IMR-90 (cell line): ENCODE measurements at regions not wholly inside any gene's neighbourhood (a gene's known extent, or its start where the extent isn't known, plus 50 kb on each side); places are given as distances from the start of the nearest gene placed in this dataset.

Source experiments
- BHLHE40 ChIP-seq: fragments of 150-350 bp; IDR thresholded peaks from 2 replicates; pipeline ENCODE4 v1.6.1; 2016; ENCODE audit warnings: mild to moderate bottlenecking, low read depth, low read length
- CEBPB ChIP-seq: IDR thresholded peaks from 2 replicates; pipeline ENCODE4 v1.6.1; 2012; ENCODE audit warnings: low read depth, low read length, improper control_type of control experiment
- FOS ChIP-seq: fragments of 150-350 bp; IDR thresholded peaks from 2 replicates; pipeline ENCODE4 v1.6.1; 2016; ENCODE audit warnings: low read depth, low read length
- MAFK ChIP-seq: IDR thresholded peaks from 2 replicates; pipeline ENCODE4 v1.6.1; 2012; ENCODE audit warnings: low read depth, low read length, improper control_type of control experiment
- MAZ ChIP-seq: IDR thresholded peaks from 2 replicates; pipeline ENCODE4 v1.6.1; 2012; ENCODE audit warnings: low read depth, mild to moderate bottlenecking, low read length, improper control_type of control experiment, moderate library complexity, borderline replicate concordance
- MXI1 ChIP-seq: IDR thresholded peaks from 2 replicates; pipeline ENCODE4 v1.6.1; 2012; ENCODE audit warnings: low read depth, mild to moderate bottlenecking, low read length, moderate library complexity, borderline replicate concordance
- NFE2L2 ChIP-seq: fragments of 150-350 bp; IDR thresholded peaks from 2 replicates; pipeline ENCODE4 v1.6.1; 2016; ENCODE audit warnings: low read depth, mild to moderate bottlenecking, low read length
- POLR2A ChIP-seq: IDR thresholded peaks from 2 replicates; pipeline ENCODE4 v1.6.1; 2012; ENCODE audit warnings: mild to moderate bottlenecking, low read depth, low read length
- RAD21 ChIP-seq: IDR thresholded peaks from 2 replicates; pipeline ENCODE4 v1.6.1; 2012; ENCODE audit warnings: low read length, improper control_type of control experiment
- RFX5 ChIP-seq: IDR thresholded peaks from 2 replicates; pipeline ENCODE4 v1.8.0; 2012; ENCODE audit warnings: low read depth, mild to moderate bottlenecking, low read length, moderate library complexity
- SMC3 ChIP-seq: fragments of 150-350 bp; IDR thresholded peaks from 2 replicates; pipeline ENCODE4 v1.6.1; 2016; ENCODE audit warnings: low read depth, mild to moderate bottlenecking, antibody characterized with exemption, low read length, moderate library complexity
- TF ChIP-seq, protein P1 (sequence below): conservative IDR thresholded peaks from 2 replicates; pipeline ENCODE4 v1.5.1; 2012; ENCODE audit warnings: mild to moderate bottlenecking, low read depth, low read length, improper control_type of control experiment
- TF ChIP-seq, protein P2 (sequence below): fragments of 150-350 bp; IDR thresholded peaks from 2 replicates; pipeline ENCODE4 v1.6.1; 2016; ENCODE audit warnings: low read depth, mild to moderate bottlenecking, low read length, moderate library complexity, borderline replicate concordance
- TF ChIP-seq, protein P3 (sequence below): fragments of 150-350 bp; IDR thresholded peaks from 2 replicates; pipeline ENCODE4 v1.6.1; 2017; ENCODE audit warnings: mild to moderate bottlenecking, antibody characterized with exemption, low read length, low read depth

DNA sequence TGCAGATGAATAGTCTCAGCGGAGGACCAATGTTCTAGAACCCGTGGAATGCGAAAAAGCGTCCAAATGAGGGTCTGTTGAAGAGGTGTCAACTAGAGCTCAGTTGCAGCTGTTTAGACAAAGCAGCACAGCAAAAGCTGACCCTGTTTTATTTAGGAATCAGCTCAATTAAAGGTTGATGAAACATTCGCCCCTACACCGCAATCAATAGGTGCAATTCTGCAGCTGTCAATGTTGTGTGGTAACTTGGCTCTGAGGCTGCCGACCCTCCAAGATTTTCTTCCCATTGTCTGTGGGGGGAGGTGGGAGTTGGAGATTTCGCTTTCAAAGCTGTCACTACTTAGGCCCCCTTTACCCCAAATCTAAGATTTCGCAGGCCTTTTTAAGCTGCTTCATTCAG lies 330.0 kb downstream of the ETAA1 start:
- TF ChIP-seq, protein P1, sequence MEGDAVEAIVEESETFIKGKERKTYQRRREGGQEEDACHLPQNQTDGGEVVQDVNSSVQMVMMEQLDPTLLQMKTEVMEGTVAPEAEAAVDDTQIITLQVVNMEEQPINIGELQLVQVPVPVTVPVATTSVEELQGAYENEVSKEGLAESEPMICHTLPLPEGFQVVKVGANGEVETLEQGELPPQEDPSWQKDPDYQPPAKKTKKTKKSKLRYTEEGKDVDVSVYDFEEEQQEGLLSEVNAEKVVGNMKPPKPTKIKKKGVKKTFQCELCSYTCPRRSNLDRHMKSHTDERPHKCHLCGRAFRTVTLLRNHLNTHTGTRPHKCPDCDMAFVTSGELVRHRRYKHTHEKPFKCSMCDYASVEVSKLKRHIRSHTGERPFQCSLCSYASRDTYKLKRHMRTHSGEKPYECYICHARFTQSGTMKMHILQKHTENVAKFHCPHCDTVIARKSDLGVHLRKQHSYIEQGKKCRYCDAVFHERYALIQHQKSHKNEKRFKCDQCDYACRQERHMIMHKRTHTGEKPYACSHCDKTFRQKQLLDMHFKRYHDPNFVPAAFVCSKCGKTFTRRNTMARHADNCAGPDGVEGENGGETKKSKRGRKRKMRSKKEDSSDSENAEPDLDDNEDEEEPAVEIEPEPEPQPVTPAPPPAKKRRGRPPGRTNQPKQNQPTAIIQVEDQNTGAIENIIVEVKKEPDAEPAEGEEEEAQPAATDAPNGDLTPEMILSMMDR: no peak
- TF ChIP-seq POLR2A: no peak
- TF ChIP-seq RAD21: no peak
- no peak for TF ChIP-seq CEBPB
- no peak for TF ChIP-seq MAZ
- TF ChIP-seq, protein P2, sequence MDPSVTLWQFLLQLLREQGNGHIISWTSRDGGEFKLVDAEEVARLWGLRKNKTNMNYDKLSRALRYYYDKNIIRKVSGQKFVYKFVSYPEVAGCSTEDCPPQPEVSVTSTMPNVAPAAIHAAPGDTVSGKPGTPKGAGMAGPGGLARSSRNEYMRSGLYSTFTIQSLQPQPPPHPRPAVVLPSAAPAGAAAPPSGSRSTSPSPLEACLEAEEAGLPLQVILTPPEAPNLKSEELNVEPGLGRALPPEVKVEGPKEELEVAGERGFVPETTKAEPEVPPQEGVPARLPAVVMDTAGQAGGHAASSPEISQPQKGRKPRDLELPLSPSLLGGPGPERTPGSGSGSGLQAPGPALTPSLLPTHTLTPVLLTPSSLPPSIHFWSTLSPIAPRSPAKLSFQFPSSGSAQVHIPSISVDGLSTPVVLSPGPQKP: no peak
- TF ChIP-seq, protein P3, sequence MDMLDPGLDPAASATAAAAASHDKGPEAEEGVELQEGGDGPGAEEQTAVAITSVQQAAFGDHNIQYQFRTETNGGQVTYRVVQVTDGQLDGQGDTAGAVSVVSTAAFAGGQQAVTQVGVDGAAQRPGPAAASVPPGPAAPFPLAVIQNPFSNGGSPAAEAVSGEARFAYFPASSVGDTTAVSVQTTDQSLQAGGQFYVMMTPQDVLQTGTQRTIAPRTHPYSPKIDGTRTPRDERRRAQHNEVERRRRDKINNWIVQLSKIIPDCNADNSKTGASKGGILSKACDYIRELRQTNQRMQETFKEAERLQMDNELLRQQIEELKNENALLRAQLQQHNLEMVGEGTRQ: no peak
- TF ChIP-seq MAFK: no peak
- no peak for TF ChIP-seq MXI1
- no peak for TF ChIP-seq FOS
- no peak for TF ChIP-seq SMC3
- no peak for TF ChIP-seq NFE2L2
- no peak for TF ChIP-seq BHLHE40
- no peak for TF ChIP-seq RFX5
